GM18502 (cell line): ENCODE measurements at regions not wholly inside any gene's neighbourhood (a gene's known extent, or its start where the extent isn't known, plus 50 kb on each side); places are given as distances from the start of the nearest gene placed in this dataset.

ENCODE experiments used
- ATAC-seq: cut with Tn5 transposase; IDR thresholded peaks from one replicate; pipeline ENCODE4 v1.9.1; 2021; ENCODE audit warnings: mild to moderate bottlenecking; ENCODE audit not compliant: unreplicated experiment, poor library complexity

DNA sequence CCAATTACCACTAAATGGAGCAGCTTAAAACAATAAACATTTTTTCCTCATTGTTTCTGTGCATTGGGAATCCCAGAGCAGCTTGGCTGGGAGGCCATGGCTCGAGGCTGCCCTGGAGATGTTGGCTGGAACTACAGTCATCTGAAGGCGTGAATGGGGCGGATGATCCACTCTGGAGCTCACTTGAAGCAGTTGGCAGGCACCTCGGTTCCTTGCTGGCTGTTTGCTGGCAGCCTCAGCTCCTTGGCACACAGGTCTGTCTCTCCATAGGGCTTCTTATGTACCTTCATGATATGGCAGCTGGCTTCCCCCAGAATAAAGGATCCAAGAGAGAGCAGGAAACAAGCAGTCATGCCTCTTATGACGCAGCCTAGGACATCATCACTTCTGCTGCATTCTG lies 227.0 kb upstream of the COPS8 start:
- ATAC-seq: no peak

DNA sequence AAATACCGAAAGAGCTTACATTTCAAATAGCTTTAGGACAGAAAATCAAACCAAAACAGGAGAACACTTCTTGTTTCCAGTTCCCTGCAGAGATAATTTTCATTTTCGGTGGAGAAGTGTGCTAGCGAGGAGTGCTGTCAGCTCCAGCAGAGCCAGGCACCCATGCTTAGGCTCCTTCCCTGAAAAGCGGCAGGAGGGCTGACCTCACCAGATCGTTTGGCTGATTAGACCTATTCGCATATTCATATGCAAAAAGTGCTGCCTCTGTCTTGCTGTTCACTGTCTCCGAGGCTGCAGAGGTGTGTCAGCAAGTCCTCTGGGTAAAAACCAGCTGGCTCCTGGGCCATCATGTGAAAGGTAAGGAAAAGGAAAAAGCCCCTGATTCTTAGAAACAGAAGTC lies 225.8 kb upstream of the COPS8 start:
- no peak for ATAC-seq

DNA sequence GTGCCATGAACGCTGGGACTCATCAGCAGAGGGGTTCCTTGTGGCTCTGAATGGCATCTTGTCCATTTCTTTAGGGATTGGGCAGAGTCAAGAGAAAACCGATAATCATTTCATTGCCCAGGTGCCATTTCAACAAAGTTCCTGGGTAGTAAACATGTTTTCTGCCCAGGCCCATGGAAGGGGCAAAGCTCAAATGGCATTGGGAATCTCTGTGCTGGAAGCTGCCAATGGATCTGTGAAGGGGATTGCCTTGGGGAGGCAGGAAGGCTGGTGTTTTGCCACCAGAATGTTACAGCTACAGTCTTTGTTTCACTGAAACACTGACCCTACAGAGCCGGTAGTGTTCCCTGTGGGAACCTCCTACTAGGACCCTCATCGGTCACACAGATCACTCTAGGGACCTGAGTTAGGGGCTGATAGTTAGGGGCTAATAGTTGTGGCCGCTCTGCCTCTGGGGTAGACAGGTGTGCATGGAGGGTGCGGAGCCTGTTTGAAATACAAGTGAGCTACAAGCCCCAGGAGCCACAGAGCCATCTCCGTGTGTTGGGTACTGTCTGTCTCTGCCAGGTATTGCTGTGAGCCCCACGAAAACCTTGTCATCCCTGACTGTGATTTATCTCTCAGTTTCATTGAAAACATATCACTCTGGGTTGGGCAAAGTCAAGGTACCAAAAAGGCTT lies 224.4 kb upstream of the COPS8 start:
- no peak for ATAC-seq

DNA sequence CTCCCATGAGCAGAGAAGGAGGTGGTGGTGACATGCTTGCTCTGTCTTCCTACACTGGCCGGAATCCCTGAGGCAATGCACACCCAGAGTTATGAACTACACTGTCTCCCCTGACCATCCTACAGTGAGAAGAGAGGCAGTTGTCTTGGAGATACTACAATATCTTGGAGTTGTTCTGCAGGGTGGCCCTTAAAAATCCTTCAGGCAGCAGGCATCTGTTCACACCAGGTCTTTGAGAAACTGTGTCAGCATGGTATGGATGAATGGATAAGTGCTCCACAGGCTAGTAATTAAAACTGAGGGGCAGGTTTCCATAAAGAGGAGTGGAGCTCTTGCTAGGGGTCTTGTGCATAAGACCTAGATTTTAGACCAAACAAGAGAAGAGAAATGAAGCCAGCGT lies 223.7 kb upstream of the COPS8 start:
- ATAC-seq: no peak

DNA sequence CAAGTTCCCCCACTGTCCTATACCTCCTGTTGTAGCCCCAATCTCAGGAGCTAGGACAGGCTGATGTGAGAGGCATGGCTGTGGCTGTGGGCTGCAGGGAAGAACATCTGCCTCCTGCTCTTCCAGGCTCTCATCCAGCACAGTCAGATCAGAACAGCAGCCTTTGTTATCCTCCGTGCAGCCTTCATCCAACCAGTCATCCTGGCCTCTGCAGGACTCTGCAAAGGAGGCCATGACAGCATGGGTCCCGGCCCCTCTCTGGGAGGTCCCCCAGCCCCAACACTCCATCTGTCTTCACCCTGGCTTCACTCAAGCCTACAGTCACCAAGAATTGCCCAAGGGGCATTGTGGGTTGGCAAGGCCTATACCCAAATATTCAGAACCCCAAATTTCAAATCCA lies 223.2 kb upstream of the COPS8 start:
- ATAC-seq: no peak

DNA sequence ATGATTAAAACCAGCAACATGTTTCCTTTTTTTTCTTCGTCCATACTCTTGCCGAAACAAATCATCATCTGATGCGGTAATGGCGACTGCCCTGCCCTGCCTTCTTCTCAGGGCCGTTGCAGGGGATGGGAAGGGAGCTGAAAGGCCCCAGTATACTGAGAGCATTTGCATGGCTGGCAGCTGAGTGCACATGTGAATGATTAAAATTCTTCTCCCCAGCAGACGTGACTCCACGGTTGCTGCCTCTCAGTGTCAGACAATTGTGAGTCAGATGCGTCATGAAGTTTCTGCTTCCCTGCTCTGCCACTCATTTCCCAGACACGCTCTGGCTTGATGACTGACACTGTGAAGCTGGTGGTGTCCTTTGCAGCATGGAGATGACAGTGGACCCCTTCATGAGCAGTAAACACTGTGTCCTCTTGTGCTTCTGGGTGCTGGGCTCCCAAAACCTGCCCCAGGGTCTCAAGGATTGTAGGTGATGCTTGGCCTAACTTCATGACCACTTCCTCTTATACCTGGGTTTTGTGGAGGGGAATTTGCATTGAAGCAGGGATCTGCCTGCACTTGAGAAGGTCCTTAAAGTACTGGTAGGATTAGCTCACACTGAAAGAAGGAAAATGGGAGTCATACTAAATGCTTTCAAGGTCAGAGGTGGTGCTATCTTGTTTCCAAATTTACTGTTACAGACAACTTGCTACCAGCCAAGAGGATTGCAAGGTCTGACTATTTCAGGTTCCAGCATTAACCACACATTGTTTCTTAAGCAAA lies 222.5 kb upstream of the COPS8 start:
- ATAC-seq: peak; percentile 82

DNA sequence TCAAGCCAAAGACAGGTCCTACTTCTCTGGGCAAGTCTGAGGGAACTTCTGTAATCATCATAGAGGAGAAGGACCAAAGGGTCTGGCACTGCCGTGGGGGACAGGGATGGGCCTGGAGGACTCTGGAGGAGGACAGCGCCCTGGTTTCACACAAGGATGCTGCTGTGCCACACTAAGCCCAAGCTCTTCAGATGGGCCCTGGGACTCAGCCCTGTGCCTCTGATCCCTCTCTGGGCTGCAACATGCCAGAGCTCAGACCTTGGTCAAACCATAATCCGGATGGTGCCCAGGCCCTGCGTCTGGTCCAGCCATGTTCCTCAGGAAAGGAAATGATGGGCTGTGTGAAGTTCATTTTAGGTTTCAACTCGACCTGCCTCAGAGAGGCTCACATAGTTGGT lies 222.0 kb upstream of the COPS8 start:
- ATAC-seq: no peak

DNA sequence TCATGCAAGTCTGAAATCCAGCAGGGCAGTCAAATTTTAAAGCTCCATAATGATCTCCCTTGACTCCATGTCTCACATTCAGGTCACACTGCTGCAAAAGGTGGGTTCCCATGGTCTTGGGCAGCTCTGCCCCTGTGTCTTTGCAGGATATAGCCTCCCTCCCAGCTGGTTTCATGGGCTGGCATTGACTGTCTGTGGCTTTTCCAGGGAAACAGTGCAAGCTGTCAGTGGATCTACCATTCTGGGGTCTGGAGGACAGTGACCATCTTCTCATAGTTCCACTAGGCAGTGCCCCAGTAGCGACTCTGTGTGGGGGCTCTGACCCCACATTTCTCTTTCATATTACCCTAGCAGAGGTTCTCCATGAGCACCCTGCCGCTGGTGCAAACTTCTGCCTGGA lies 220.6 kb upstream of the COPS8 start:
- ATAC-seq: no peak

DNA sequence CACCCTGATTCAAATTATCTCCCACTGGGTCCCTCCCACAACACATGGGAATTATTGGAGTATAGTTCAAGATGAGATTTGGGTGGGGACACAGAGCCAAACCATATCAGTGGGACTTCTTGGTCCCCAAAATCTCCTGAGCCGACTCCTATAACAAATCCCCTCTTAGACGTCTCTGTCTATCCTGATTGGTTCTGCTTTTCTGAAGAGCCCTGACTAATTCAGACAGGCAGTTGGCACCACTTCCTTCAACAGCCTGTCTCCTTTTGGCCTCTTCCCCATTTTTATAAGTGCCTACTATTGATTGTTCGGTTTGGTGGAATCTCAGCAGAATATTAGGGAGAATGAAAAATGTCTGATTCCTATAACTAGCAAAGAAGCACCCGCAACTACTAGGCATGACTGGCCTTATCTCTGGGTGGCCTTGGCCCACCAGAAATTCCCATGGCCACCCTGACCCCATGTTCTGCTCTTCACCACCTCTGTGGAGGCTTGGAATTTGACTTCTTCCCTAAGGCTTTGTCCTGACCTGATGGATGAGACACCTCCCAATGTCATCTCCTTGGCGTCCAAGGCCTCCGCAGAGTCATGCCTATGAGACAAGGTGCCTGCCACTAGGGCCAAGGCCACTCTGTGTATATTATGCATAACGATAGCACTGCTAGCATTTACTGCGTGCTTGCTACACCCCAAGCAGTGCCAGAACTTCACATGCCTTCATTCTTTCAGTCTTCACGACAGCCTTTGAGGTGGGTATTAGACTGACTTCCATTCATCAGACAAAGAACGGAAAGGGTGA lies 218.9 kb upstream of the COPS8 start:
- no peak for ATAC-seq

DNA sequence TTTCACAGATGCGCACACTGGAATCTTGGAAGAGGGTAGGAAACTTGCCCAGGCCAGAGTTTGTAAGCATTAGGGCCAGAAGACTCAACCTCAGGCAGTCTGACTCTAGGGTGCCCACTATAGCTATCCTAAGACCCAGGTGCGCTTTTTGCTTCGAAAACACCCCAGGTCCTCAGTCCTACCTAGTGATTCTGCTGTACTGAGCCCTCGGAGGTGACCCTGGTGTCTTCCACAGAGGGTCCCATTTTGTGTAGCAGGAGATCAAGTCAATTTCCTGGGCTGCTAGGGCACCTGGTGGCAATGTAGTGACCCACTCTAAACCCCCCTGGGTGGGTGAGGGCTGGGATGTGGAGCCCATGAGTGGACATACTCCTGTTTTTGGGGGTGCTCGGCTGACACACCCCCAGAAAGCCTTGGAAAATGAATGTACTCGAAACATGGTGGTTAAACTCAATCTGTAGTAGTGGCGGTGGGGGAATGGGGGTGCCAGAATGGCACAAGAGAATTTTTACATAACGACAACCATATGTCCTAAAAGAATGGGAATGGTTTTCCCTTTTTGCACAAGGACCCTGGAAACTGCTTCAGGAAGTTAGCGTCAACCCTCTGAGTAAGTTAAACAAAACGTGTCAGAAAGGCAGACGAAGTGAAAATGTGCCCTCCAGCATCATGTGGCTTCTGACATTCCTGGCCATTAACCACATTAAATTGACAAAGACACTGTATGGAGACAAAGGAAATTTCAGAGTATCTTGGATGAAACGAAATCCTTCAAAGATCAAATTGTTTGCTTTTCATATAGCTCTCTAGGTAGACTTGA lies 218.0 kb upstream of the COPS8 start:
- no peak for ATAC-seq

DNA sequence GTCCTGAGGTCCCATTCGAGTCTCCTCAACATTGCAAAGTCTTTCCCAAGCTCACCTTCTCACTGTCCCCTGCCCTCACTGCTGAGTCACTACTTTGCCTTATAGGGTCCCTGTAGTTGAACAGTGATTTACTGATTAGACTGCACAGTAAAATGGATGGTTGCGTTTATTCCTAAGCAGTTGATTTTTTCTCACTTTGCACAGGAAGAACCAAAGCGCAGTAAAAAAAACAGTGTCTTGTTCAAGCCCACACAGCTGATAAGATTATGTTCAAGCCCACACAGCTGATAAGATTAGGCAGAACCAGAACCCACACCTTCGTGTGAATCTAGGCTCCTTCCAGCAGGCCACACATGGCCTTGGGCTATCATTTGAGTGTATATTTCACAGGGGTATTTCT lies 215.3 kb upstream of the COPS8 start:
- no peak for ATAC-seq

DNA sequence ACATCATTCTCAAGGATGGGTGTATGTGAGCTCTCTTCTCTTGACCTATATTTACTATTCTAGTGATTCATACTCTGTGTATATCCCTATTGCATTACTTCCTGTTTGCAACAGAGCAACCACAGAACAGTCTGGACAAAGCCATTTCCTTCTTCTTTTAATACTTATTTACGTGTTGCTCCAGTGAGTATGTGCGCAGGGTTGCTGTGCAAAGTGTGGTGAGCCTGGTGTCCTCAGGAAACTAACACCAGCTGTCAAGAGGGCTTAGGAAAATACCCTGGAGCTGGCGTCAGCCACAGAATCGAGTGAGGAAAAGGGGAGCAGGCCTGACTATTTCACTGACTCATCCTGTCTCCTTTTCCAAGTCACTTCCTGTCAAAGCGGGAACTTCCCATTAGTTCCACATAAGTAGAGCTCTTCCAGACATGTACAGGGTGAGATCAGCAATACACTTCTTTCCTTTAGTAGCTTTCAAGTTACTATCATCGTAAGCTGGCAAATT lies 214.1 kb upstream of the COPS8 start:
- ATAC-seq: no peak

DNA sequence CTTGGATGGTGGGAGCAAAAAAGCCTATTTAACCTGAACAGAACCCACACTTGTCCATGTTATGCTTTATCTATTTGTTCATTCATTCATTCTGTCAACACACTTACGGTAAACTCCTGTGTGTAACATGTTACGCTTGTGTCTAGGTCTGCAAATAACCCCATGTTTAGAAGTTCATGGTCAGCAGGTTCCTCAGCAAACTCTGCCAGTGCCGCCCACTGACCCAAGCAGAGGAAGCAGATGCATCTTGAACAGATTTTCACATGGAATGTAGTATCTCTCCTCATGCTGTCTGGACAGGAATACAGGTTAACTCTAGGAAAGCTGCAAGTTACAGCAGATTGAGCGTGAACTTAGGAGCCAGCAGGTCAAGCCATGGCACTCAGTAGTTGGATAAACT lies 213.7 kb upstream of the COPS8 start:
- ATAC-seq: no peak

DNA sequence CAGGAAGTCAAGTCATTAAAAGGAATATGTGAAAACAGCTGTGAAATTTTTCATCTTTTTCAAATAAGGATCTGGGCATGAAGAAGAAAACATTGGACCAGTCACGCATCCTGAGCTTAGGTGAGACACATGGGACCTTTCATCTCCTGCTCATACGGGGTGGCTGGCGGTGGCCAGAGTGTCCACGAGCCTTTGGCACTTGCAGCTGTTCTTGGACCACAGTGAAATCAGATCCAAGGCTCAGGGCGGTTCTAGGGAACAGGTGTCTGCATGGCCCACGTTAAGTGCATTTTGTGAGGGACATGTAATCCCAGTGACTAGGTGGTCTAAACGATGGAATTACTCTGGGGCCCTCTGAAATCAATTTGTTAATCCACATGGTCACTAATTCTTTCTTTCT lies 212.7 kb upstream of the COPS8 start:
- ATAC-seq: no peak

DNA sequence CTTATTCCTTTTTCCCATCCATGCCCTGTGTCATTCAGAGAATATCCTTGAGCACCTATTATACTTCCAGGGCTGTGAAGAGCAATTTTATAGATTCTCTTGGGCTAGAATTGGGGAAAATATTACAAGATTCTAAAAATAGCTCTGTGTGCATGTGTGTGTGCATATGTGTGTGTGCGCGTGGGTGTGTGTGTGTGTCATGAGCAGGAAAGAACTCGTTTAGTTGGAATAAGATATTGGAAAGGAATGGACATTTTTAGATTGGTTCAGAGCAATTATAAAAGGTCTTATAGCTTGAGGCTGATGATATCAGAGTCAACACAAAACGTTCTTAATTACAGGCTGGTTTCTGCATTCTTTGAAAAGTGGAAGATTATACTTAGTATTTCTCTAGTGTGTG lies 212.1 kb upstream of the COPS8 start:
- no peak for ATAC-seq

DNA sequence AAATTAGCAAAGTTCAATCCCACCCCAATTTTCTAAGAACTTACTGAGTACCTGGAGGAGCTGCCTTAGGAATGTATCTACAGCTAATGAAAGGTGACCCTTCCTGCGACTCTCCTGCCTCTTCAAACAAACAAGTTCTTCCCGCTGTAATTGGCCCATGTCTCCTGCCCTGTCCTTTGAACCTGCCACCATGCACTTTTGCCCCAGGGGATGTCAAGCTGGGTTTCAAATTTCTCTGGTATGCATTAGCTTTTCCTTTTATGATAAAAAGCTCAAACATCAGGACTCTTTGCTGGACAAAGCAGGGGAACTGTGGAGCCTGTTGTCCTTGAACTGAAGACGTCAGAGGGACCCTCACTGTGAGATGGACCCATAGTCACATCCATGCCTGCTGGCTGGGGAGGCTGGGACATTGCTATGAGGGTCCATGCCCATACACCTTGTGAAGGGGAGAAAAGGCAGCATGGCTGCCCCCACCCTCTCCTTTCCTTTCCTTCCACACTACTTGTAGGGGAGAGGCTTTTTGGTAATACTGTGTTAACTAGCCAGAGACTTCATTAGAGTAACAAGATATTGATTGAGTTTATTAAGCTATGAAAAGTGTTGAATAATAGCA lies 210.7 kb upstream of the COPS8 start:
- ATAC-seq: no peak

DNA sequence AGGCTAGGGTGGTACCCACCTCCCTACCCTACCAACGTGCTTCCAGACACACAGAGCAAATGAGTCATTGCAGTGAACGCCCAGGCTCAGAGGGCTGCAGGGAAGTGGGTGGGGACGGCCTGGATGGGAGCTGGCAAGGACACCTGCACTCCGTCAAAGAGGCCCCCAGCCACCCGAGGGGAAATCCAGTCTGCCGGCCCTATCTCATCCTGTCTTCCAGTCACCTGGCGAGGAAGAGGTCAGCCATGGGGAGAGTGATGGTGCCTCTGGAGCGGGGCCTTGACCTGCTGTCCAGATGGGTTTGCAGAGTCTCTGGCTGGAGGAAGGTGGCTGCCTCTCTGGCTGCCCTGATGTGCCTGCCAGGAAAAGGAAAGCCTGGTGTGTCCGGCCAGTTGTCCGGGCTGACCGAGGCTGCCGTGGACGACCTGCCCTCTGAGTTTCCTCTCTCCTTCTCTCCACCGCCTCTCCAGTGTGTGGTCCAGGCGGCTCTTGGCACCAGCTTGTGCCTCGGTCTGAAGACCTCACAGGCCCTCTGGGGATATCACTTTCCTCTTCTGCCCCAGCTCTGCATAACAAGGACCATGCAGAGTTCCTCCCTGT lies 209.7 kb upstream of the COPS8 start:
- no peak for ATAC-seq

DNA sequence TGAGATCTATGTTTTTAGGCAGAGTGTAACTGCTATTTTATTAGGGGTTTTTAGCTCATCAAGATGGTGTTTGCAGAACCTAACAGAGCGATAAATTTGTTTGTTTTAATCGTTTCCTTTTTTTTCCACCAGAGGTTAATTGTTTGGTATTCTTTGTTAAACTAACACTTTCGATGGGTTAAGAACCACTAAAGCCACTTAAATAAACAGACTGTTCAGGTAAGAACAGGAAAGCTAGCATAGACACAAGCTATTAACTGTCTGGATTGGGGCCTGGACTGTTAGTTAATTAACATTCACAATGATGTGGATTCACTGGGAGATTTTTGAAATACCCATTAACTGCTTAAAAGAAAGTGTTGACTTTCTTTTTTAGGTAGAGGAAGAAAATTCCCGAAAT lies 209.0 kb upstream of the COPS8 start:
- ATAC-seq: no peak

DNA sequence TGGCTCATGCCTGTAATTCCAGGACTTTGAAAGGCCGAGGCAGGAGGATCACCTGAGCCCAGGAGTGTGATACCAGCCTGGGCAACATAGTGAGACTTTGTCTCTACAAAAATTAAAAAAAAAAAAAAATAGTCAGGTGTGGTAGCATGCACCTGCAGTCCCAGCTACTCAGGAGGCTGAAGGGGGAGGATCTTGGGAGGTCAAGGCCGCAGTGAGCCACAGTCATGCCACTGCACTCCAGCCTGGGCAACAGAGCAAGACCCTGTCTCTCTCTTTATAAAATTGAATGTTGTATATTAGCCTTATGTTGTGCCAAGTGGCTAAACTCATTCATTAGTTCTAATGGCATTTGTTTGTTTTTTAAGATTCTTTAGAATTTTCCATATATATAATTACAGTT lies 207.7 kb upstream of the COPS8 start:
- ATAC-seq: no peak
